ENCODE measurements at regions not wholly inside any gene's neighbourhood (a gene's known extent, or its start where the extent isn't known, plus 50 kb on each side); places are given as distances from the start of the nearest gene placed in this dataset.

DNA sequence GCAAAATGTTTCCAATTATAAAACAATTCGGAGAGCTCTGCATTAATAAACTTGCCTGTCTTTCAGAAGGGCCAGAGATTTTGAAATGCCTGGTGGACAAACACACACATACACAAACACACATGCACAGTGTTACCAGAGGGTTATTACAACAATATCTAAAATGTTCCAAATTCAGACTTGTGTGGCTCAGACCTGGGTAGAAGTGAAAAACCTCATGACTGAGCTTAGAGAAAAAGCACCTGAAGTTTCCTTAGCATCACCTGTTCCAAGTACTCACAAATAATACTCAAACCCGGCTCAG is 247.9 kb downstream of the FOXD2 start:
- peaks cover 0 to 53% (median 0%) of the 10 kb centered on the region in 4 donors for H3K27me3 ChIP-seq
- intact Hi-C loops (cut with DNase I), result no loop called here
- no peaks in the 10 kb centered on the region for H3K4me1 ChIP-seq
- no peak for DNase-seq
- TF ChIP-seq, protein P1, sequence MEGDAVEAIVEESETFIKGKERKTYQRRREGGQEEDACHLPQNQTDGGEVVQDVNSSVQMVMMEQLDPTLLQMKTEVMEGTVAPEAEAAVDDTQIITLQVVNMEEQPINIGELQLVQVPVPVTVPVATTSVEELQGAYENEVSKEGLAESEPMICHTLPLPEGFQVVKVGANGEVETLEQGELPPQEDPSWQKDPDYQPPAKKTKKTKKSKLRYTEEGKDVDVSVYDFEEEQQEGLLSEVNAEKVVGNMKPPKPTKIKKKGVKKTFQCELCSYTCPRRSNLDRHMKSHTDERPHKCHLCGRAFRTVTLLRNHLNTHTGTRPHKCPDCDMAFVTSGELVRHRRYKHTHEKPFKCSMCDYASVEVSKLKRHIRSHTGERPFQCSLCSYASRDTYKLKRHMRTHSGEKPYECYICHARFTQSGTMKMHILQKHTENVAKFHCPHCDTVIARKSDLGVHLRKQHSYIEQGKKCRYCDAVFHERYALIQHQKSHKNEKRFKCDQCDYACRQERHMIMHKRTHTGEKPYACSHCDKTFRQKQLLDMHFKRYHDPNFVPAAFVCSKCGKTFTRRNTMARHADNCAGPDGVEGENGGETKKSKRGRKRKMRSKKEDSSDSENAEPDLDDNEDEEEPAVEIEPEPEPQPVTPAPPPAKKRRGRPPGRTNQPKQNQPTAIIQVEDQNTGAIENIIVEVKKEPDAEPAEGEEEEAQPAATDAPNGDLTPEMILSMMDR (IDR thresholded peaks at IDR 0.05), result no peak
- TF ChIP-seq POLR2A (IDR thresholded peaks at IDR 0.05), result no peak
- H3K4me3 ChIP-seq, result no peak overlapping the region
- WGBS, 2 donors, result 69 to 80% methylated on average over 2 of the region's 2 CpGs
- H3K9me3 ChIP-seq, result no peaks in the 10 kb centered on the region
- no peak overlapping the region for H3K27ac ChIP-seq
- H3K36me3 ChIP-seq, result no peaks in the 10 kb centered on the region

DNA sequence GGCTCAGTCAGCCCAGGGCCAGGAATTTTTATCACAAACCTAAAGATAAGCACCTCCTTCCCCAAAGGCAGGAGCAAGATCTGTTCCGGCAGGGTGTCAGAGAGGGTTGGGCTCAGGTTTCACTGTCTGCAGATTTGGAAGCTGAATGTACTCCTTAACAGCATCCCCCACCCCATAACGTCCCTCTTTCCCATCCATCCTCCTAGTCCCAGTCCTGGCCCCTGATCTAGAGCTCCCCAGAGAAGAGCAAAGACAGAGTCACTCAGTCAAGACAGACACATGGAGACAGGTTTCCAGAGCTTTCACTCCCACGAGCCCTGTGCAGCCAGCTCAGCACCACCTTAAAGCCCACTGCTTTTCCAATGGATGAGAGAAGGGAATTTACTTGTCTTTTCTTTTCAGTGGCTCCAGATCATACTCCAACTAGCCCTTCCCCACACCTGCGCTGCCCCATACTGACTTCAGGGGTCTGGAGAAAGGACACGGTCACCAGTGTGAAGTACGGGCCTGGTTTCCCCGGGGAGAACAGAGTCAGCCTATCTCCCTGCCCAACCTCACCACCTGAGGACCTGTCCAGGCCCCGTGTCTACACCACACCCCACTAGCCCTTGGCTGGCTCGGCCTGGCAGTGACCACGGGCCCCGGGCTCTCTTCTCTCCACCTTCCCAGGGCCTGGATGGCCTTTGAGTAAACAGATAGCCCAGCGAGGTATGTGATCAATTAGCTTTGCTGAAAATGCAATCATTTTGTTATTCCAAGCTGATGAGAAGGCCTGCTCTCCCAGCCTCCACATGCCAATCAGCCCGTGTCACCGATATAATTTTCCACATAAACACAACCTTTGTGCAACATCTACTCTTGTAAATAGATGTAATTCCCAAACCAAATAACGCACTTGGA is 249.1 kb downstream of the FOXD2 start:
- DNase-seq, result no peak
- TF ChIP-seq POLR2A (IDR thresholded peaks at IDR 0.05), result no peak
- TF ChIP-seq, protein P1 (IDR thresholded peaks at IDR 0.05), result no peak

DNA sequence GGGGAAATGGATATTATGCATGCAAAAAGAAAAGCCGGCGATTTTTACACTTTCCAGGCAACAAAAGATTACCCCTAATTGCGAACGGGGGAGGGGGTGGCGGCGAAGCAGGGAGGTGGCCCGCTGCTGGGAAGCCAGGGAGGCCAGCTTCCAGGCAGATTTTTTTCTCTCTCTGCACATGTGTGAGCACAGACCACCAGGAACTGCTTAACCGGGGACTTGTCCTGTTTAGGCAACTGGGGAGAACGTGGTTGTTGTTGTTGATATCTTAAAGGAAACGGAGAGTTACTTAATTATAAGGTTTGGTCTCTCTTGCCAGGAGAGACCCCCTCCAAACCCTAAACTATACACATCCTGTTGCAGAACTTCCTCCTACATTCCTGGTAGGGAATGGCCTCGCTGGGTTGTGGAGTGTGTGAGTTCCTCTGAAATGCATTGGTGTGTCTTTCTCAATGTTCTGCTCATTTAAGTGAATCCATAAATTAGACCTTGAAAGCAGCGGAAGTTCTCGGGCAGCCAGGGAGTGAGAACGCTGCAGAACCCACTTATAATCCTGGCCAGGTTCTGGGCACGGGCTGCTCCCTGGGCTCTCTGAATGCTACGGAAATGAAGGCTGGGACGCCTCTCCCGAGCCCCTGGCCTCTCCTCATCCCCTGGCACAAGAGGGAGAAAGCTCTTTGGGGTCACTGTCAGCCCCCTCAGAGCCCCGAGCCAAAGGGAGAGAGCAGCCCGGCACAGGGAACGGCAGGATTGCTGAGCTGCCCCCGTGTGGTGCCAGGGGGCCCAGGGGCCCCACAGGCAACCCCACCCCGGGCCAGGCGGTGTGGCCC is 250.0 kb downstream of the FOXD2 start:
- intact Hi-C loops (cut with DNase I), result no loop called here
- no peak overlapping the region for H3K4me3 ChIP-seq
- no peak overlapping the region for H3K27ac ChIP-seq
- WGBS, 2 donors, result 53% methylated on average over 15 to 18 of the region's 24 CpGs
- no peaks in the 10 kb centered on the region for H3K9me3 ChIP-seq
- H3K36me3 ChIP-seq, result no peaks in the 10 kb centered on the region
- H3K27me3 ChIP-seq, result peaks cover 0 to 59% (median 0%) of the 10 kb centered on the region in 4 donors
- no peak for DNase-seq
- no peaks in the 10 kb centered on the region for H3K4me1 ChIP-seq
- TF ChIP-seq, protein P1 (IDR thresholded peaks at IDR 0.05), result no peak
- TF ChIP-seq POLR2A (IDR thresholded peaks at IDR 0.05), result no peak

More for the DNA sequence above, 249.1 kb downstream of the FOXD2 start:
- no peak overlapping the region for H3K27ac ChIP-seq
- 75 to 77% methylated on average over 13 to 15 of the region's 15 CpGs for WGBS, 2 donors
- intact Hi-C loops (cut with DNase I), result no loop called here
- H3K4me3 ChIP-seq, result no peak overlapping the region
- H3K4me1 ChIP-seq, result no peaks in the 10 kb centered on the region
- H3K9me3 ChIP-seq, result no peaks in the 10 kb centered on the region
- peaks cover 0 to 61% (median 0%) of the 10 kb centered on the region in 4 donors for H3K27me3 ChIP-seq
- H3K36me3 ChIP-seq, result no peaks in the 10 kb centered on the region

DNA sequence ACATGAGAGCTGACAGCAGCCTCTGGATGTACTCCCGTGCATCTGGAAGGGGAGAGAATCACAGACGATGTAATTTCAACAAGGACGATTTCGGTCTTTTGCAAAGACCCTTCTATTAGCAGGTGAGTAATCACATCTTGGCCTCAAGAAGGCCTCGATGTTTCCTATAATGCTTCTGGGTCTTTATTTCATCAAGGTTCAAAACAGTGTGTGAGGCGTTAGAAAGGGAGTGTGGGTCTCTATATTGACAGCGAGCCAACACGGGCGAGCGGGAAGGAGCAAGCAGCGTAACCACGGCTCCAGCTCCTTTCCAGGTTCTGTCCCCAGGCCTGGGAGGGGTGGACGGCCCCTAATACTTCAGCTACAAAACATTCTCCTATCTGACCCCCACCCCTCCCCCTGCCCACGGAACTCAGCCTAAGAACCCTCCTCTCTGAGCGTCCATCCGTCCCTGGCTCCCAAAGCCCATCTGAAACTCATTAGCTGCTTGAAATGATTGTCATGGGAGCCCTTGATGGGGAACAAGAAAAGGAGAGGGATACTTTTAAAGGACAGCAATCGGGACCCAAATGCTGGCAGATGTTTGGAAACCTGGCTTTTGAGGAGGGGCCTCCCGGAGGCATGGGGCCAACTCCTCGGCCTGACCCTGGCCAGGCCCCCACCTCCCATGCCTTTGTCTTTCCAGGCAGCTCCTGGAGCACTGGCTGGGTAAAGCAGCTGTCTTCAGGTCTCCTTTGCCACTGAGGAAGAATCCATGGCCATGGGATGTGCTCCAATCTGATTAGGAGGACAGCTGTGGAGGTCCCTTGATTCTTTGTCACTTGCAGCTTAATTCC is 250.8 kb downstream of the FOXD2 start:
- H3K36me3 ChIP-seq, result no peaks in the 10 kb centered on the region
- no peaks in the 10 kb centered on the region for H3K9me3 ChIP-seq
- peaks cover 0 to 66% (median 0%) of the 10 kb centered on the region in 4 donors for H3K27me3 ChIP-seq
- H3K27ac ChIP-seq, result no peak overlapping the region
- intact Hi-C loops (cut with DNase I), result no loop called here
- TF ChIP-seq, protein P1 (IDR thresholded peaks at IDR 0.05), result no peak
- TF ChIP-seq POLR2A (IDR thresholded peaks at IDR 0.05), result no peak
- DNase-seq, result no peak
- H3K4me1 ChIP-seq, result no peaks in the 10 kb centered on the region
- no peak overlapping the region for H3K4me3 ChIP-seq
- WGBS, 2 donors, result 68 to 69% methylated on average over 16 to 19 of the region's 19 CpGs

All from esophagus squamous epithelium (tissue), 5 donors.